Psoas muscle (tissue), 7 donors: ENCODE measurements at regions not wholly inside any gene's neighbourhood (a gene's known extent, or its start where the extent isn't known, plus 50 kb on each side); places are given as distances from the start of the nearest gene placed in this dataset.

Experiments used
- ATAC-seq, 4 donors: fragments of 200-7000 bp; cut with Tn5 transposase; one replicate each; pipeline ENCODE4 v1.9.1; 2020; ENCODE audit warnings: moderate library complexity in 3 of 4, mild to moderate bottlenecking in 2 of 4
- DNase-seq, 2 donors: peaks; one replicate each; pipeline ENCODE4 v3.0.0-alpha.2; 2020
- H3K27ac ChIP-seq: fragments of 200-600 bp; one replicate; pipeline ENCODE4 v1.8.0; 2022
- H3K27me3 ChIP-seq, 3 donors: fragments of 200-600 bp in 1 of 3; one replicate each; pipeline versions ENCODE4 v1.6.1 to v1.8.0; 2013 to 2022; ENCODE audit warnings: low read length in 2 of 3, mild to moderate bottlenecking in 2 of 3, moderate library complexity in 1 of 3; ENCODE audit not compliant: insufficient read depth in 3 of 3
- H3K36me3 ChIP-seq, 2 donors: fragments of 200-600 bp in 1 of 2; one replicate each; pipeline versions ENCODE4 v1.6.1 to v1.8.0; 2013 to 2022; ENCODE audit warnings: low read depth in 1 of 2, mild to moderate bottlenecking in 1 of 2, moderate library complexity in 1 of 2; ENCODE audit not compliant: insufficient read depth in 1 of 2
- H3K4me1 ChIP-seq: fragments of 200-600 bp; one replicate; pipeline ENCODE4 v1.8.0; 2022
- H3K4me3 ChIP-seq: fragments of 200-600 bp; one replicate; pipeline ENCODE4 v1.8.0; 2022; ENCODE audit warnings: mild to moderate bottlenecking
- H3K9me3 ChIP-seq: fragments of 200-600 bp; one replicate; pipeline ENCODE4 v1.8.0; 2022
- CTCF ChIP-seq: fragments of 200-600 bp; IDR thresholded peaks from one replicate; pipeline ENCODE4 v1.8.0; 2022; ENCODE audit warnings: antibody characterized with exemption
- WGBS, 3 donors: extraction: QIAGEN DNeasy Blood & Tissue Kit; methylation state at CpG; one replicate each; pipeline versions ENCODE4 v1.1.6 to v1.1.7; 2013; 5-methylcytosine and 5-hydroxymethylcytosine counted together
- intact Hi-C, 2 donors: fragments of 100-400 bp; cut with DNase I; formaldehyde crosslinking; loops; one replicate each; pipeline versions ENCODE4 v1.11.0 to v1.14.2; 2022
- donor health status: healthy with polysubstance abuse.
- donor health status: DM: no; HTN: no; CAD: no; lungs with moderate emphysema.
- donor health status: Bipolar disorder and iron deficiency.
- donor health status: healthy.
- donor health status: DM: yes; HTN: yes; CAD: no.
- donor health status: DM: no; HTN: no; CAD: no.
- donor health status: DM: yes; HTN: yes; CAD: no.

- TF ChIP-seq CTCF, result no peak
- Histone ChIP-seq H3K27me3 (peaks cover 0 to 2% (median 0%) of the 10 kb centered on the region in 3 donors), H3K9me3 (peaks cover 4% of the 10 kb centered on the region), H3K4me3 (no peak overlapping the region), H3K4me1 (no peaks in the 10 kb centered on the region), H3K27ac (no peak overlapping the region), H3K36me3 (no peaks in the 10 kb centered on the region)
- 84 to 90% (median 84%) methylated on average over 8 of the region's 8 CpGs for WGBS, 3 donors
- intact Hi-C loops, result no loop called here
- ATAC-seq (no peak), DNase-seq (peak in 1 of 2 donors; percentile 7)
These were observed 246.4 kb downstream of the MATN1 start for GRCh38 chr1:30476911-30477459.

- Histone ChIP-seq H3K36me3 (no peaks in the 10 kb centered on the region), H3K27me3 (peaks cover 0 to 2% (median 0%) of the 10 kb centered on the region in 3 donors), H3K4me1 (no peaks in the 10 kb centered on the region), H3K27ac (no peak overlapping the region), H3K4me3 (no peak overlapping the region), H3K9me3 (peaks cover 3% of the 10 kb centered on the region)
- 41 to 50% (median 47%) methylated on average over 6 of the region's 6 CpGs for WGBS, 3 donors
- TF ChIP-seq CTCF, result no peak
- intact Hi-C loops, result no loop called here
- DNase-seq (no peak), ATAC-seq (no peak)
These were observed 246.9 kb downstream of the MATN1 start for GRCh38 chr1:30476476-30476875.

GRCh38 chr1:30475966-30476365, 247.4 kb downstream of the MATN1 start:
- DNase-seq (peak in 1 of 2 donors; percentile 12), ATAC-seq (no peak)
- peaks cover 0 to 2% (median 0%) of the 10 kb centered on the region in 3 donors for H3K27me3 ChIP-seq
- 64 to 72% (median 67%) methylated on average over 6 of the region's 6 CpGs for WGBS, 3 donors
- no peak for TF ChIP-seq CTCF
- no peak overlapping the region for H3K4me3 ChIP-seq
- H3K27ac ChIP-seq, result no peak overlapping the region
- no peaks in the 10 kb centered on the region for H3K36me3 ChIP-seq
- H3K4me1 ChIP-seq, result no peaks in the 10 kb centered on the region
- H3K9me3 ChIP-seq, result no peaks in the 10 kb centered on the region
- intact Hi-C loops, result no loop called here

- Histone ChIP-seq H3K36me3 (no peaks in the 10 kb centered on the region), H3K27ac (no peak overlapping the region), H3K27me3 (peaks cover 0 to 2% (median 0%) of the 10 kb centered on the region in 3 donors), H3K9me3 (no peaks in the 10 kb centered on the region), H3K4me3 (no peak overlapping the region), H3K4me1 (no peaks in the 10 kb centered on the region)
- no peak for ATAC-seq
- intact Hi-C loops, result no loop called here
- no peak for TF ChIP-seq CTCF
- 93 to 94% (median 94%) methylated on average over 9 of the region's 9 CpGs for WGBS, 3 donors
- DNase-seq, result peak in 1 of 2 donors; percentile 28
These were observed 248.2 kb downstream of the MATN1 start for GRCh38 chr1:30475201-30475600.

- Histone ChIP-seq H3K36me3 (no peaks in the 10 kb centered on the region), H3K9me3 (no peaks in the 10 kb centered on the region), H3K4me3 (no peak overlapping the region), H3K27ac (no peak overlapping the region), H3K4me1 (no peaks in the 10 kb centered on the region), H3K27me3 (no peaks in the 10 kb centered on the region)
- DNase-seq (peak in 1 of 2 donors; percentile 5), ATAC-seq (no peak)
- TF ChIP-seq CTCF, result no peak
- intact Hi-C loops, result no loop called here
- WGBS, 3 donors, result 75 to 84% (median 80%) methylated on average over 9 of the region's 9 CpGs
These were observed 248.6 kb downstream of the MATN1 start for GRCh38 chr1:30474818-30475200.
